NCI-H1694 treated with DMSO at 0.1 percent for 48 hours (cell line): ENCODE measurements at regions not wholly inside any gene's neighbourhood (a gene's known extent, or its start where the extent isn't known, plus 50 kb on each side); places are given as distances from the start of the nearest gene placed in this dataset.
A peak's percentile ranks its signal among the peaks of the same experiment; 100 is the strongest.
"Not testable (repeated sequence)": the region's sequence is repeated elsewhere in the genome, so short reads cannot be mapped to it uniquely, and the experiment has no call there.

Source experiments
- DNase-seq: peaks from one replicate; lab custom pipeline; 2025; lab: John Stamatoyannopoulos, UW

- DNase-seq = no peak
Measured at GRCh38 chr15:59830873-59831272, 141.8 kb upstream of the BNIP2 start.

- DNase-seq = no peak
Measured at GRCh38 chr15:59830098-59830497, 141.0 kb upstream of the BNIP2 start.

GRCh38 chr15:59828861-59829260, 139.7 kb upstream of the BNIP2 start:
- DNase-seq = no peak

- DNase-seq = no peak
Measured at GRCh38 chr15:59828263-59828662, 139.1 kb upstream of the BNIP2 start.

GRCh38 chr15:59825901-59826300, 136.8 kb upstream of the BNIP2 start:
- no peak for DNase-seq

- DNase-seq = no peak
Measured at GRCh38 chr15:59821286-59821685, 132.2 kb upstream of the BNIP2 start.

- DNase-seq = peak; percentile 91
Measured at GRCh38 chr15:59819092-59819491, 130.0 kb upstream of the BNIP2 start.

GRCh38 chr15:59818336-59818735, 129.2 kb upstream of the BNIP2 start:
- DNase-seq = no peak

GRCh38 chr15:59817834-59818233, 128.7 kb upstream of the BNIP2 start:
- no peak for DNase-seq

- DNase-seq = no peak
Measured at GRCh38 chr15:59817053-59817452, 127.9 kb upstream of the BNIP2 start.

- no peak for DNase-seq
Measured at GRCh38 chr15:59814409-59814808, 125.3 kb upstream of the BNIP2 start.

GRCh38 chr15:59812889-59813288, 123.8 kb upstream of the BNIP2 start:
- DNase-seq = no peak

GRCh38 chr15:59812250-59812870, 123.2 kb upstream of the BNIP2 start:
- no peak for DNase-seq

- not testable (repeated sequence) for DNase-seq
Measured at GRCh38 chr15:59803293-59803966, 114.3 kb upstream of the BNIP2 start.

- DNase-seq = no peak
Measured at GRCh38 chr15:59801649-59802048, 112.5 kb upstream of the BNIP2 start.

GRCh38 chr15:59798605-59798917, 109.4 kb upstream of the BNIP2 start:
- DNase-seq = no peak

- no peak for DNase-seq
Measured at GRCh38 chr15:59797756-59798604, 108.9 kb upstream of the BNIP2 start.

- no peak for DNase-seq
Measured at GRCh38 chr15:59794229-59794886, 105.2 kb upstream of the BNIP2 start.

- no peak for DNase-seq
Measured at GRCh38 chr15:59792359-59792758, 103.2 kb upstream of the BNIP2 start.

GRCh38 chr15:59791755-59792154, 102.6 kb upstream of the BNIP2 start:
- DNase-seq = no peak

- no peak for DNase-seq
Measured at GRCh38 chr15:59791079-59791478, 102.0 kb upstream of the BNIP2 start.

GRCh38 chr15:59786466-59786865, 97.3 kb upstream of the BNIP2 start:
- DNase-seq = not testable (repeated sequence)

GRCh38 chr15:59785981-59786380, 96.9 kb upstream of the BNIP2 start:
- DNase-seq = not testable (repeated sequence)
